GM21390 (cell line): ENCODE measurements at regions not wholly inside any gene's neighbourhood (a gene's known extent, or its start where the extent isn't known, plus 50 kb on each side); places are given as distances from the start of the nearest gene placed in this dataset.

Source experiments
- ATAC-seq: cut with Tn5 transposase; IDR thresholded peaks from one replicate; pipeline ENCODE4 v1.9.1; 2021; ENCODE audit not compliant: unreplicated experiment

GRCh38 chr15:79373113-79373512 is 59.0 kb upstream of the MINAR1 start:
- ATAC-seq = no peak

- ATAC-seq = no peak
Observed at GRCh38 chr15:79373728-79374127, 58.4 kb upstream of the MINAR1 start.

- ATAC-seq = no peak
Observed at GRCh38 chr15:79376383-79376782, 55.8 kb upstream of the MINAR1 start.

GRCh38 chr15:79378394-79379109 is 53.6 kb upstream of the MINAR1 start:
- no peak for ATAC-seq

GRCh38 chr15:79380755-79381497 is 51.2 kb upstream of the MINAR1 start:
- ATAC-seq = peak; percentile 78

- no peak for ATAC-seq
Observed at GRCh38 chr15:79381593-79381992, 50.5 kb upstream of the MINAR1 start.
